Transverse colon (tissue), 4 donors: ENCODE measurements at regions not wholly inside any gene's neighbourhood (a gene's known extent, or its start where the extent isn't known, plus 50 kb on each side); places are given as distances from the start of the nearest gene placed in this dataset.

Experiments used
- EP300 ChIP-seq: sonication (generic); formaldehyde crosslinking; IDR thresholded peaks from one replicate; pipeline ENCODE4 v1.6.1; 2017; ENCODE audit warnings: antibody characterized with exemption, low read depth
- POLR2A ChIP-seq: fragments of 450-650 bp; IDR thresholded peaks from one replicate; pipeline ENCODE4 v1.6.1; 2016; ENCODE audit warnings: antibody characterized with exemption, mild to moderate bottlenecking, moderate library complexity
- POLR2AphosphoS5 ChIP-seq, 3 donors: sonication (generic); formaldehyde crosslinking; IDR thresholded peaks; one replicate each; pipeline ENCODE4 v1.6.1; 2016; ENCODE audit warnings: antibody characterized with exemption in 3 of 3
- TF ChIP-seq, protein P1 (sequence below), 5 experiments: fragments of 200-600 bp in 3 of 5; fragments of 450-650 bp in 2 of 5; sonication (generic) in 3 of 5; IDR thresholded peaks; 1 replicate in 2 of 5; 2 replicates in 3 of 5; pipeline ENCODE4 v1.5.1; 2016 to 2017; ENCODE audit warnings: antibody characterized with exemption in 5 of 5, inconsistent platforms in 3 of 5, mild to moderate bottlenecking in 2 of 5, moderate library complexity in 1 of 5

DNA sequence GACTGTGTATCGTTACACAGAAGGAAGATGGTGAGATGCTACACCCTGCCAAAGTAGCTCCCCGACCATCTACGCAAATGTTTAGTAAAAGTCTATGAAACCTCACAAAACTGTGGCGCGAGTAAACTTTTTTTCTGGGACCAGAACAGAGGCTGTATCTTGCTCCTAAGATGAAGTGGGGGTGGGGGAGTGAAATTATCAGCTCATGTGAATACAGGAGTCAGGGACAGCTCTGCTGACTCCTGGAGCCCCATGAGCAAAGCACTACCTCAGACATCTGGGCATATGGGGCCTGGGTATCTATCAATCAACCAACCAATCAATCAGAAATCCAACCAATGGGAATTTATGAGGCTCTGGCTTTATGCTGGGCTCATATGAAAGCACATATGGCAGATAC is 138.6 kb upstream of the RANBP3L start:
- no peak for TF ChIP-seq POLR2A
- TF ChIP-seq, protein P1, sequence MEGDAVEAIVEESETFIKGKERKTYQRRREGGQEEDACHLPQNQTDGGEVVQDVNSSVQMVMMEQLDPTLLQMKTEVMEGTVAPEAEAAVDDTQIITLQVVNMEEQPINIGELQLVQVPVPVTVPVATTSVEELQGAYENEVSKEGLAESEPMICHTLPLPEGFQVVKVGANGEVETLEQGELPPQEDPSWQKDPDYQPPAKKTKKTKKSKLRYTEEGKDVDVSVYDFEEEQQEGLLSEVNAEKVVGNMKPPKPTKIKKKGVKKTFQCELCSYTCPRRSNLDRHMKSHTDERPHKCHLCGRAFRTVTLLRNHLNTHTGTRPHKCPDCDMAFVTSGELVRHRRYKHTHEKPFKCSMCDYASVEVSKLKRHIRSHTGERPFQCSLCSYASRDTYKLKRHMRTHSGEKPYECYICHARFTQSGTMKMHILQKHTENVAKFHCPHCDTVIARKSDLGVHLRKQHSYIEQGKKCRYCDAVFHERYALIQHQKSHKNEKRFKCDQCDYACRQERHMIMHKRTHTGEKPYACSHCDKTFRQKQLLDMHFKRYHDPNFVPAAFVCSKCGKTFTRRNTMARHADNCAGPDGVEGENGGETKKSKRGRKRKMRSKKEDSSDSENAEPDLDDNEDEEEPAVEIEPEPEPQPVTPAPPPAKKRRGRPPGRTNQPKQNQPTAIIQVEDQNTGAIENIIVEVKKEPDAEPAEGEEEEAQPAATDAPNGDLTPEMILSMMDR (IDR thresholded peaks at IDR 0.05): no peak
- no peak for TF ChIP-seq POLR2AphosphoS5 (IDR thresholded peaks at IDR 0.05)
- no peak for TF ChIP-seq EP300
